Activated CD8-positive, alpha-beta memory T cell treated with anti-CD3 and anti-CD28 coated beads, Interleukin-2, amount 10 ng/mL, durations not matched to agents 7 days and 5 days (primary cell): ENCODE measurements at regions not wholly inside any gene's neighbourhood (a gene's known extent, or its start where the extent isn't known, plus 50 kb on each side); places are given as distances from the start of the nearest gene placed in this dataset.
"Not testable (repeated sequence)": the region's sequence is repeated elsewhere in the genome, so short reads cannot be mapped to it uniquely, and the experiment has no call there.

ENCODE experiments used
- ATAC-seq: fragments of 150-1000 bp; cut with Tn5 transposase; one replicate; pipeline ENCODE4 v1.10.0; 2021; ENCODE audit warnings: moderate library complexity
- CTCF ChIA-PET: fragments of 350-600 bp; sonication (Branson Sonifier 250); formaldehyde crosslinking; loops from one replicate; lab custom pipeline; 2021; ENCODE audit warnings: antibody characterized with exemption; lab: Charles Lee
- DNase-seq: peaks from one replicate; pipeline ENCODE4 v3.0.0-alpha.2; 2020
- H3K27ac Mint-ChIP-seq: one replicate; pipeline ENCODE4 v1.8.0; 2021; ENCODE audit warnings: mild to moderate bottlenecking, mixed read lengths
- H3K27me3 Mint-ChIP-seq: one replicate; pipeline ENCODE4 v1.8.0; 2021; ENCODE audit warnings: mixed read lengths
- H3K36me3 Mint-ChIP-seq: one replicate; pipeline ENCODE4 v1.8.0; 2021; ENCODE audit warnings: mild to moderate bottlenecking, mixed read lengths
- H3K4me1 Mint-ChIP-seq: one replicate; pipeline ENCODE4 v1.8.0; 2021; ENCODE audit warnings: mixed read lengths
- H3K4me3 Mint-ChIP-seq: one replicate; pipeline ENCODE4 v1.8.0; 2021; ENCODE audit warnings: mild to moderate bottlenecking, moderate library complexity, mixed read lengths
- H3K9me3 Mint-ChIP-seq: one replicate; pipeline ENCODE4 v1.8.0; 2022; ENCODE audit warnings: low read depth, mixed read lengths

DNA sequence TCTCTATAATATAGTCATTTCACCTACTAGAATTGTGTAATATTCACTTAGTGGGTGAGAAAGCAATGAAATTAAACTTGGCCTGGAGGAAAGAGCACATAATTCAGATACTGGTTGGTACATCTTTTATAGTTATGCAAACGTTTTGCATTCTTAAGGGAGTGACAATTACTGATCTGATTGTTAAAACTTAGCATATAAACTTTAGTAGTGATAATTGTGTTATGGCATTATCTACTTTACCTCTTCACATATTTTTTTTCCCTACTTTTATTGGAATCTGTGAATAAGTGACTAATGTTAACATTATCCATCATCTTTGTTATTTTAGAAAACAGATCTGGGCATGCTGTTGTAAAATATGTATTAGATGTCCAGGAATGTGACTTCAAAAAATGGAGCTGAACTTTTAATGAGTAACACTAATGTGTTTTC, 217.4 kb upstream of the GIMD1 start:
- no peak overlapping the region for H3K27ac Mint-ChIP-seq
- no peak for DNase-seq
- H3K27me3 Mint-ChIP-seq = no peaks in the 10 kb centered on the region
- H3K9me3 Mint-ChIP-seq = no peaks in the 10 kb centered on the region
- no peak for ATAC-seq
- CTCF ChIA-PET = no interaction called here
- no peak overlapping the region for H3K4me3 Mint-ChIP-seq
- no peaks in the 10 kb centered on the region for H3K36me3 Mint-ChIP-seq
- H3K4me1 Mint-ChIP-seq = no peaks in the 10 kb centered on the region

DNA sequence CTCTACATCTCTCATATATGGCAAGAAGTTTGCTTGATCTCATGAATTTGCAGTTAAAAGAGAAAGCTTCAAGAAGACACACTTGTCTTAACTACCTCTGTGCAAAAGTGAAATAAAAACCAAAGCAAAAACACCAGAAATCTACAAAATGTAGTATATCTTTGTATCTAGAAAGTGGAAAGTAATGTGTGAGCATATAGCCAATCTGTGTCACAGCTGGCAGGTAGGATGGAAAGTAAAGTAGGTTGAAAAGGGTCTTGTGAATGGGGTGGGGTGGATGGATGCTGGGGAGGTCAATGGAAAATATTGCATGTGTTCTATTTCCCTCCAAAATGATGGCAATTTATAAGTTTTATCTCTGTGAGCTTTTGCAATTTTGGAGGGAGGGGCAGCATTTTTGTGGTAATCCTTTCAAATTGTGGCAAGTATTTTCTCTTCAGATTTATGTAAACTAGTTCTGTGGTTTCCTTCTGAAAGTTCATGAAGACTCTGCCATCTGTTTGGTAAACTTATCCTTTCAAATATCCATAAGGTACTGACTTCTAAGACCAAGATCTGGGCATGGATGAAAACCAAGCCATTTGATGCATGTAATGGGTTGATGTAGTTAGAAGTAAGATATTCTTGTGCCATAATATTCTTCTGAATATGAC, 215.9 kb upstream of the GIMD1 start:
- Mint-ChIP-seq H3K4me3 (no peak overlapping the region), H3K36me3 (no peaks in the 10 kb centered on the region), H3K27me3 (no peaks in the 10 kb centered on the region), H3K27ac (no peak overlapping the region), H3K9me3 (no peaks in the 10 kb centered on the region), H3K4me1 (no peaks in the 10 kb centered on the region)
- no peak for DNase-seq
- no peak for ATAC-seq
- CTCF ChIA-PET = no interaction called here

DNA sequence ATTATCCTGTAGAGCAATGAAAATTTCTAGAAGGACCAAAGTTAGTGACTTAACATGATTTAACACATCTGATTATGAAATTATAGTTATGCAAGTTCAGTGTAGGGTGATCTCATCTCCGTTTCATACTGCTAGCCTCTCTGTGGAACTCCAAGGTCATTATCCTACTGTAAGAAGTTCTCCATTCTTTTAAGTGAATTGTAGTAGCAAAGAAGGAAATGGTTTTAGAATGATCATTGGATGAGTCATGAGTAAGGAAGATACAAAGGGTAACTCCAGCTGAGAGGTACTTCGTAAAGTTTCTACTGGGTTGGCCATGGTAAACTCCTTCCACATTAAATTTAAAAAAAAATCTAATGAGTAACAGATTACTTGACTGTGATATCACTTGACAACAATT, 215.0 kb upstream of the GIMD1 start:
- Mint-ChIP-seq H3K4me3 (no peak overlapping the region), H3K4me1 (no peaks in the 10 kb centered on the region), H3K9me3 (no peaks in the 10 kb centered on the region), H3K27me3 (no peaks in the 10 kb centered on the region), H3K36me3 (no peaks in the 10 kb centered on the region), H3K27ac (no peak overlapping the region)
- no peak for ATAC-seq
- CTCF ChIA-PET = no interaction called here
- no peak for DNase-seq

DNA sequence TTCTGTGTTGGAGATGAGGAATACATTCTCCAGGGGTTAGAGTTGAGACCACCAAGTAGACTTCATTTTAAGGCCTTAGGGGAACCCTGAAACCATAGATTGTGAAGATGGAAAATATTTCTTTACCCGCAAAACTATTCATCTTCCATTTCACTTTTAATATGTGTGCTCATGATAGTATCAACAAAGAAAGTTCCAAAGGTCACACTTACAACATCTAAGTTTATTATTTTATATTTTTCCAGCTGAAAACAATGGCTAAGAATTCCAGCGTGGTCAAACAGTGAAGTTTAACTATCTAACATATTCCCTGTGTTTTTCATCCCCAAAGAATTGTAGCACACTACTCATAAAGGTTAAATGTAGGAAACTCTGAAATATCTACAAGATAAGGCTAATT, 214.5 kb upstream of the GIMD1 start:
- no peak overlapping the region for H3K27ac Mint-ChIP-seq
- no peaks in the 10 kb centered on the region for H3K36me3 Mint-ChIP-seq
- ATAC-seq (no peak), DNase-seq (no peak)
- H3K4me1 Mint-ChIP-seq = no peaks in the 10 kb centered on the region
- H3K4me3 Mint-ChIP-seq = no peak overlapping the region
- no peaks in the 10 kb centered on the region for H3K9me3 Mint-ChIP-seq
- CTCF ChIA-PET = no interaction called here
- no peaks in the 10 kb centered on the region for H3K27me3 Mint-ChIP-seq

DNA sequence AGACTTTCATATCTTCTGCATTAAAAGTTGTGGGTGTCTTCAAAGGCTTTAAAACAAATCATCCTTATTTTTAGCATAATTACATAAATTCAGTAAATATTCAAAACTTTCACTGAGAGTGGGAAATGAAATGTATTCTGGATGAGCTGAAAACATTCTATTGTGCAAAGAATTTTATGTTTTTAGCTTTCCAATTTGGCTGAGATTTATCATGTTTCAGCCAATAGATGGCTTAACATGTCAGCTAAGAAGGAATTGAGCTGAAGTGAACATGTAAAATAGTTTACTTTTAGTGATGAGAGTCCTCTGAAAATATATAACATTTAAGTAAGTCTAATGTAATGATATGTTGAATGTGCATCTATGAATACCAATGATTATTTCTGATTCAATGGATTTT, 213.5 kb upstream of the GIMD1 start:
- Mint-ChIP-seq H3K27ac (no peak overlapping the region), H3K27me3 (no peaks in the 10 kb centered on the region)
- CTCF ChIA-PET = no interaction called here

DNA sequence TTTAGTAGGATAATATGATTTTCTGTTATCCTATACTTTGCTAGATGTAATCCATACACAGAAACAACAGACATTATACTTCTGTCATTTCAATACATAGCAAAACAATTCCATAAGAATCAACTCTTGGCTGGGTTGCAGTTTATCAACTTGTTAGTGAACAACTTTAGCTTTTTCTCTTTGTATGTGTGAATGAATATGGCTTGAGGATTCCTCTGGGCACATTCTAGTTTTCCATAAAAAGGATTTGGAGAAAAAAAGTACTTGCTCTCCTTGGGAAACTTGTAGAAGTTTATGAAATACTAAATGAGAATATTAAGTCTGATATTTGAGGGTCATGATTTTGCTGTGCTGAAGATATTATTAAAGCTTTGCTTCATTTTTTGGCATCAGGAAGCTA, 210.7 kb upstream of the GIMD1 start:
- DNase-seq (no peak), ATAC-seq (no peak)
- Mint-ChIP-seq H3K4me3 (no peak overlapping the region), H3K36me3 (no peaks in the 10 kb centered on the region), H3K27ac (no peak overlapping the region), H3K4me1 (no peaks in the 10 kb centered on the region), H3K27me3 (no peaks in the 10 kb centered on the region), H3K9me3 (no peaks in the 10 kb centered on the region)
- CTCF ChIA-PET = no interaction called here

More for the DNA sequence above, 213.5 kb upstream of the GIMD1 start:
- ATAC-seq = no peak
- H3K4me3 Mint-ChIP-seq = no peak overlapping the region
- H3K36me3 Mint-ChIP-seq = no peaks in the 10 kb centered on the region
- H3K4me1 Mint-ChIP-seq = no peaks in the 10 kb centered on the region
- H3K9me3 Mint-ChIP-seq = no peaks in the 10 kb centered on the region
- no peak for DNase-seq

DNA sequence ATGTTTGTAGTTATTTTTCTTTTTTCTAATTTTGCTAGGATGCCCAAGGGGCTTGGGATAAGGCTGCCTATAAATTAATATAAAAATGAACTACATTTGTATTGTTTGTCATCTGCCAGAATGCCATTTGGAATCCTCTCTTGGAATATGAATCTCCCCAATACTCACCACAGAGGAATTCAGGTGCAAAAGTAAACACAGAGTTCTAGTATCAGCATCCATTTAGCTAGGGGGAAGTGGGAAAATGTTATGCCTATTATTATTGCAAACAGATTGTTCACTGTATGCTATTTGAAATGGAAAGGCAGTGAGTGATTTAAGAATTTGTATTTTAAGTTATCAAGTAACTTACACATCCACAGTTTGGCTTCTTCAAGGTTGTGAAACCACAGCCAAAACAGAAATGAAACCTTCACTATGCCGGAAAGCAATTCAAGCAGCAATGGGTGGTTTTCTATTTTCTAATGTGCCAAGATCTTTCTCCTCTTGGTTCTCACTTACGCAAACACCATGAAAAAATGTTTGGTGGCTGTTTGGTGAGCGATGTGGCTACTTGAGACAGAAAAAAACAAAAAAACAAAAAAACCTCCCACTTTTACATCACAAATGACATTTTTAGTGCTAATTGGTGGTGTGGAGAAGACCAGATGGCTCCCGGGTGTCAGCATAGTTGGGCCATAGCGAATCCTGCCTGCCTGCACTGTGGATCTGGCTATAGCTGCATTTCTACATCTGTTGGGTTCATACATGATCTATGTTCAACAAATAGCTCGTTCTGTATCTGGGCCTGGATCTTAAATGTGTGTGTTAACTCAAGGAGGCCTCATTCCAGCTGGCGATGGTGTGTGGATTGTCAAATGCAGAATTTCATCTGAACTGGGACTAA, 200.8 kb upstream of the GIMD1 start:
- DNase-seq = no peak
- Mint-ChIP-seq H3K36me3 (no peaks in the 10 kb centered on the region), H3K4me1 (no peaks in the 10 kb centered on the region), H3K27me3 (no peaks in the 10 kb centered on the region), H3K27ac (no peak overlapping the region), H3K9me3 (no peaks in the 10 kb centered on the region), H3K4me3 (no peak overlapping the region)
- CTCF ChIA-PET = no interaction called here
- ATAC-seq = no peak

DNA sequence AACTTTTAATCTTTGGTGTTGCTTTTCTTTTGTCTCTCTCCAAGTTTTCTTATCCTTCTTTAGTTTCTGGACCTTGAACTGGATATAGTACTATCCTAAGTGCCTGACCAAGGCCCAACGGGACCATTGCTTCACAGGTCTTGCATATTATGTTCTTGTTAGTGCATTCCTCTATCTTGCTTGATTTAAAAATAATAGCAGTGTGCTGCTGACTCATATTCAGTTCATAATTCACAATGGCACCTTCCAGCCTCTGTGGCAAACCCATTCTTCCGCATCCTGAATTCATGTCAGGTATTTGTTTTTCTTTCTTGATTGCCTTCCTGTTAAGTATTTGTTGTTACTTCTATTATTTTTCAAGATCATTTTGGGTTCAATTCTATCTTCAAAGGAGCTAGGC, 197.1 kb upstream of the GIMD1 start:
- Mint-ChIP-seq H3K27me3 (no peaks in the 10 kb centered on the region), H3K36me3 (no peaks in the 10 kb centered on the region), H3K9me3 (no peaks in the 10 kb centered on the region), H3K4me3 (no peak overlapping the region), H3K27ac (no peak overlapping the region), H3K4me1 (no peaks in the 10 kb centered on the region)
- ATAC-seq = no peak
- CTCF ChIA-PET = no interaction called here
- DNase-seq = no peak

DNA sequence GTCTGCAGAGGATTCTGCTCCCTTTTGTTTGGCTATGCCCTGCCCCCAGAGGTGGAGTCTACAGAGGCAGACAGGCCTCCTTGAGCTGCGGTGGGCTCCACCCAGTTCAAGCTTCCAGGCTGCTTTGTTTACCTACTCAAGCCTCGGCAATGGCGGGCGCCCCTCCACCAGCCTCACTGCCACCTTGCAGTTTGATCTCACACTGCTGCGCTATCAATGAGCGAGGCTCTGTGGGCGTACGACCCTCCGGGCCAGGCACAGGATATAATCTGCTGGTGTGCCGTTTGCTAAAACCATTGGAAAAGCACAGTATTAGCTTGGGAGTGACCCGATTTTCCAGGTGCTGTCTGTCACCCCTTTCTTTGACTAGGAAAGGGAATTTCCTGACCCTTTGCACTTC, 195.1 kb upstream of the GIMD1 start:
- H3K9me3 Mint-ChIP-seq, CTCF ChIA-PET: not testable (repeated sequence)

DNA sequence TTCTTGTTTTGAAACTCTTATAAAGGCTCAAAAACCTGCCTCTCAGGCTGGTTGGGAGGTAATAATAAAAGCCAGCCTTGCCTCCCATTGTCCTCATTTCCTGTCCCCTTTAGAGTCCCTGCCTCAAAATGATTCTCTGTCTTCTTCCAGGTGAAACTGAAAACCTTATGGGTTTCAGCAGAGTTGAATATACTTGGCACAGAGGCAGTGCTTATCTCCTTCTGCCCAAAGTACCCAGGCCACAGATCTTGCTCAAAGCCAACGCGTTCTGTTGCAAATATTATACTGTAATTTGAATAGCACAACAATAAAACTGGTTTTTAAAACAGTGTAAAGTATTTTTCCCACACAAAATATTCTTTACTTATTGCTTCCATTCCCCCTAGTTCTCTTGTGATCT, 183.1 kb upstream of the GIMD1 start:
- no peak overlapping the region for H3K4me3 Mint-ChIP-seq
- H3K36me3 Mint-ChIP-seq = no peaks in the 10 kb centered on the region
- H3K9me3 Mint-ChIP-seq = no peaks in the 10 kb centered on the region
- H3K4me1 Mint-ChIP-seq = no peaks in the 10 kb centered on the region
- ATAC-seq (no peak), DNase-seq (no peak)
- H3K27ac Mint-ChIP-seq = no peak overlapping the region
- CTCF ChIA-PET = no interaction called here
- H3K27me3 Mint-ChIP-seq = no peaks in the 10 kb centered on the region

More for the DNA sequence above, 195.1 kb upstream of the GIMD1 start:
- not testable (repeated sequence) for H3K27me3 Mint-ChIP-seq, H3K4me3 Mint-ChIP-seq, DNase-seq, H3K4me1 Mint-ChIP-seq, H3K36me3 Mint-ChIP-seq, ATAC-seq, H3K27ac Mint-ChIP-seq

DNA sequence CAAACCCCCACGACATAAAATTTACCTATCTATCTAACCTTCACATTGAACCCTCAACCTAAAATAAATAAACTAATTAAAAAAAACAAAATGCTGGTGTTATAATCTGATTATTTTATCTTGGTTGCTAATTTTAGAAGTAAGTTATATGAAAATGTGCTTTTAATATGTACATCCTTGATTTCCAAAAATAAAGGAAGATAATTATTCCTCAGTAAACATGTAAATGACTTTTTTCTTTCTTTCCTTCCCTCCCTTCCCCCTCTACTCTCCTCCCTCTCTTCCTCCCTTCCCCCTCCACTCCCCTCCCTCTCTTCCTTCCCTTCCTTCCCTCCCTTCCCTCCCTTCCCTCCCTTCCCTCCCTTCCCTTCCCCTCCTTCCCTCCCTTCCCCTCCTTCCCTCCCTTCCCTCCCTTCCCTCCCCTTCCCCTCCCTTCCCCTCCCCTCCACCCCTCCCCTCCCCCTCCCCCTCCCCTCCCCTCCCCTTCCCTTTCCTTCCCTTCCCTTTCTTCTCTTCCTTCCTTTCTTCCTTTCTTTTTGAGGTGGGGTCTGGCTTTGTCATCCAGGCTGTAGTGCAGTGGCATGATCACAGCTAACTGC, 180.0 kb upstream of the GIMD1 start:
- Mint-ChIP-seq H3K4me1 (no peaks in the 10 kb centered on the region), H3K27ac (no peak overlapping the region), H3K4me3 (no peak overlapping the region), H3K36me3 (no peaks in the 10 kb centered on the region), H3K27me3 (no peaks in the 10 kb centered on the region), H3K9me3 (no peaks in the 10 kb centered on the region)
- ATAC-seq (no peak), DNase-seq (no peak)
- CTCF ChIA-PET = no interaction called here

DNA sequence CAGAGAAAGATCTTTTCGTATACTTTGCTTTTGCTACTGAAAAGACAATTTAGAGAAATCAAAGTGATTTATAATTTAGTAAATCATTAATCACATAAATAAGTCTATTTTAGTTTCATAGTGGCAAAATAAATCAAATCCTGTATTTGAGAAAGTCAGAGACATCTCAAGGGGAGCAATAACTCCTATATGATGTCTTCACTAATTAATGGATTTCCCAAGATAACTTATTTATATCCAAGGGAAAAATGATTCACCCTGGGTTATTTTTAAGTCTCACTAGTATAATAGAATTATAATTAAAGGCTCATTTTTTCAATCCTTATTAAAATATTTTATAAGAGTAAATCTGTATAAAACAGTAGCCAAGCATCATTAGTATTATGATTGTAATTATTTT, 177.8 kb upstream of the GIMD1 start:
- Mint-ChIP-seq H3K27me3 (no peaks in the 10 kb centered on the region), H3K4me1 (no peaks in the 10 kb centered on the region), H3K4me3 (no peak overlapping the region), H3K27ac (no peak overlapping the region), H3K9me3 (peaks cover 2% of the 10 kb centered on the region), H3K36me3 (no peaks in the 10 kb centered on the region)
- DNase-seq (no peak), ATAC-seq (no peak)
- CTCF ChIA-PET = no interaction called here

DNA sequence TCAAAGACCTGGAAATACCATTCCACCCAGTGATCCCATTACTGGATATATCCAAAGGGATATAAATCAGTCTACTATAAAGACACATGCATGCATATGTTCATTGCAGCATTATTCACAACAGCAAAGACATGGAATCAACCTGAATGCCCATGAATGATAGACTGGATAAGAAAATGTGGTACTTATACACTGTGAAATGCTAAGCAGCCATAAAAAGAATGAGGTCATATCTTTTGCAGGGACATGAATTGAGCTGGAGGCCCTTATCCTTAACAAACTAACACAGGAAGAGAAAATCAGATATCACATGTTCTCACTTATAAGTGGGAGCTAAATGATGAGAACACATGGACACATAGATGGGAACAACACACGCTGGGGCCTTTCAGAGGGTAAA, 174.0 kb upstream of the GIMD1 start:
- H3K9me3 Mint-ChIP-seq, ATAC-seq, H3K4me1 Mint-ChIP-seq, DNase-seq, H3K4me3 Mint-ChIP-seq, H3K27ac Mint-ChIP-seq, H3K36me3 Mint-ChIP-seq, H3K27me3 Mint-ChIP-seq, CTCF ChIA-PET: not testable (repeated sequence)

DNA sequence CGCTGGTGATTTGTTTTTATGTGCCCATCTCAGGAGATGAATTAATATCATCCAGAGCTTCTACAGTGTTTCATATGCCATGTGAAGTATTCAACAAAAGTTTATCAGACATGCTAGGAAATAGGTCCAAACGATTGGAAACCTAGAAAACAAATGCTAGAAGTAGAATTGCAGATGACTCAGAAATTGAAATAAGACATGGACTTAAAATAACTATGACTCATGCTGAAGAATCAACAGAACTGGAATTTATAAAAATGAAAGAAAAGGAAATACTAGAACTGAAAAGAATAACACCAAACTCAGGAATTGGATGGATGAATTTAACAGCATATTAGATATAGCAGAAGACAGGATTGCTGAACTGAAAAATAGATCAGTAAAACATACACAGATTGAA, 172.7 kb upstream of the GIMD1 start:
- DNase-seq (no peak), ATAC-seq (no peak)
- CTCF ChIA-PET = no interaction called here
- Mint-ChIP-seq H3K36me3 (no peaks in the 10 kb centered on the region), H3K27ac (no peak overlapping the region), H3K9me3 (peaks cover 2% of the 10 kb centered on the region), H3K27me3 (no peaks in the 10 kb centered on the region), H3K4me3 (no peak overlapping the region), H3K4me1 (no peaks in the 10 kb centered on the region)
